ENCODE measurements at regions not wholly inside any gene's neighbourhood (a gene's known extent, or its start where the extent isn't known, plus 50 kb on each side); places are given as distances from the start of the nearest gene placed in this dataset.

DNA sequence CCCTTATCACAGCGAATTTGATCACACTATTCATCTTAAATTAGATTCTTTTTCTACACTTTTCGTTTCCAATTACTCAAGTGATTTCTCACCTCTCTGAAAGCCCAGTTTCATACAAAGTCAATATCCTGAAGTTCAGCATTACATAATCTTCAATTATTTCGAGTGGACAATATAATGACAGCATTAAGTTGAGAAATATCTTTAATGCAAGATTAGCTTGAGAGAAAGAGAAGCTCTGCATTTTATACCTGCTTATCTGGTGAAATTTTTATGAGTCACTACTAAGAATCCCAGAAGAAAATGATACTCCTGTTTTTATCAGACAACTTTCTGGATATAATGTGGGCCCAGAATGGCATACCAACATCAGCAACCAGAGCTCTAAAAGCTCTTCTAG, 509.6 kb downstream of the KCNJ2 start:
- TF ChIP-seq, protein P1, sequence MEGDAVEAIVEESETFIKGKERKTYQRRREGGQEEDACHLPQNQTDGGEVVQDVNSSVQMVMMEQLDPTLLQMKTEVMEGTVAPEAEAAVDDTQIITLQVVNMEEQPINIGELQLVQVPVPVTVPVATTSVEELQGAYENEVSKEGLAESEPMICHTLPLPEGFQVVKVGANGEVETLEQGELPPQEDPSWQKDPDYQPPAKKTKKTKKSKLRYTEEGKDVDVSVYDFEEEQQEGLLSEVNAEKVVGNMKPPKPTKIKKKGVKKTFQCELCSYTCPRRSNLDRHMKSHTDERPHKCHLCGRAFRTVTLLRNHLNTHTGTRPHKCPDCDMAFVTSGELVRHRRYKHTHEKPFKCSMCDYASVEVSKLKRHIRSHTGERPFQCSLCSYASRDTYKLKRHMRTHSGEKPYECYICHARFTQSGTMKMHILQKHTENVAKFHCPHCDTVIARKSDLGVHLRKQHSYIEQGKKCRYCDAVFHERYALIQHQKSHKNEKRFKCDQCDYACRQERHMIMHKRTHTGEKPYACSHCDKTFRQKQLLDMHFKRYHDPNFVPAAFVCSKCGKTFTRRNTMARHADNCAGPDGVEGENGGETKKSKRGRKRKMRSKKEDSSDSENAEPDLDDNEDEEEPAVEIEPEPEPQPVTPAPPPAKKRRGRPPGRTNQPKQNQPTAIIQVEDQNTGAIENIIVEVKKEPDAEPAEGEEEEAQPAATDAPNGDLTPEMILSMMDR (IDR thresholded peaks at IDR 0.05; ENCODE audit: poor library complexity), result no peak
- TF ChIP-seq EZH2phosphoT487 (IDR thresholded peaks at IDR 0.05; ENCODE audit: low read depth, severe bottlenecking, unreplicated experiment) (no peak), EZH2 (IDR thresholded peaks at IDR 0.05; ENCODE audit: borderline replicate concordance) (no peak)

Measured in hepatocyte (in vitro differentiated cells).